A549 (cell line): ENCODE measurements at regions not wholly inside any gene's neighbourhood (a gene's known extent, or its start where the extent isn't known, plus 50 kb on each side); places are given as distances from the start of the nearest gene placed in this dataset.
A peak's percentile ranks its signal among the peaks of the same experiment; 100 is the strongest.
"Not testable (repeated sequence)": the region's sequence is repeated elsewhere in the genome, so short reads cannot be mapped to it uniquely, and the experiment has no call there.

Source experiments
- ATAC-seq, 2 experiments: fragments of 200-7000 bp in 1 of 2; fragments of >200 bp in 1 of 2; cut with Nextera tagmentation in 1 of 2; cut with Tn5 transposase in 1 of 2; 3 replicates each; pipeline versions ENCODE4 v1.8.0 to v1.9.1; 2018 to 2020; ENCODE audit warnings: mild to moderate bottlenecking in 1 of 2, moderate library complexity in 1 of 2
- CTCF ChIA-PET: fragments of 300-600 bp; sonication (Branson Sonifier 250); formaldehyde crosslinking; extraction: SDS; loops from one replicate; lab custom pipeline; 2021; ENCODE audit warnings: antibody characterized with exemption, inconsistent platforms; lab: Yijun Ruan, JAX
- POLR2A ChIA-PET: fragments of 350-600 bp; formaldehyde crosslinking; extraction: SDS; loops from one replicate; lab custom pipeline; 2021; ENCODE audit warnings: antibody characterized with exemption, inconsistent platforms; lab: Yijun Ruan, JAX
- DNase-seq, 2 experiments: peaks; one replicate each; pipeline versions ENCODE4 v3.0.0 to v3.0.0-alpha.2; 2011 to 2016; ENCODE audit warnings: low read depth in 1 of 2, low spot score in 1 of 2
- FAIRE-seq: peaks from 2 replicates; lab custom pipeline; 2011; peaks lifted over from hg19 to GRCh38; lab: Jason Lieb, UNC
- H3K27ac ChIP-seq, 2 experiments: fragments of >200 bp; sonication (Bioruptor Twin); formaldehyde crosslinking; 3 replicates each; pipeline ENCODE4 v1.5.1; 2016 to 2017
- H3K4me1 ChIP-seq: fragments of >200 bp; sonication (Bioruptor Twin); formaldehyde crosslinking; 3 replicates; pipeline ENCODE4 v1.6.1; 2016
- H3K4me2 ChIP-seq: fragments of >200 bp; sonication (Bioruptor Twin); formaldehyde crosslinking; 3 replicates; pipeline ENCODE4 v1.6.1; 2016
- H3K4me3 ChIP-seq: fragments of >200 bp; sonication (Bioruptor Twin); formaldehyde crosslinking; 3 replicates; pipeline ENCODE4 v1.5.1; 2016
- H3K9me3 ChIP-seq: fragments of >200 bp; sonication (Bioruptor Twin); formaldehyde crosslinking; 3 replicates; pipeline ENCODE4 v1.6.1; 2016
- CEBPB ChIP-seq, 2 experiments: fragments of >200 bp in 1 of 2; sonication (Bioruptor Twin) in 1 of 2; formaldehyde crosslinking in 1 of 2; IDR thresholded peaks; 2 replicates each; pipeline ENCODE4 v1.6.1; 2012 to 2016
- CTCF ChIP-seq: fragments of >200 bp; sonication (Bioruptor Twin); formaldehyde crosslinking; IDR thresholded peaks from 3 replicates; pipeline ENCODE4 v1.5.1; 2016
- RAD21 ChIP-seq, 2 experiments: fragments of >200 bp in 1 of 2; sonication (Bioruptor Twin) in 1 of 2; formaldehyde crosslinking in 1 of 2; IDR thresholded peaks in 1 of 2; conservative IDR thresholded peaks in 1 of 2; 2 replicates in 1 of 2; 3 replicates in 1 of 2; pipeline ENCODE4 v1.6.1; 2012 to 2018; ENCODE audit warnings: inconsistent platforms in 1 of 2
- SMC3 ChIP-seq: fragments of >200 bp; sonication (Bioruptor Twin); formaldehyde crosslinking; IDR thresholded peaks from 3 replicates; pipeline ENCODE4 v1.6.1; 2018; ENCODE audit warnings: inconsistent platforms
- WGBS: methylation state at CpG from one replicate; pipeline ENCODE4 v1.1.6; 2017; ENCODE audit errors: missing lambda C conversion rate; 5-methylcytosine and 5-hydroxymethylcytosine counted together

DNA sequence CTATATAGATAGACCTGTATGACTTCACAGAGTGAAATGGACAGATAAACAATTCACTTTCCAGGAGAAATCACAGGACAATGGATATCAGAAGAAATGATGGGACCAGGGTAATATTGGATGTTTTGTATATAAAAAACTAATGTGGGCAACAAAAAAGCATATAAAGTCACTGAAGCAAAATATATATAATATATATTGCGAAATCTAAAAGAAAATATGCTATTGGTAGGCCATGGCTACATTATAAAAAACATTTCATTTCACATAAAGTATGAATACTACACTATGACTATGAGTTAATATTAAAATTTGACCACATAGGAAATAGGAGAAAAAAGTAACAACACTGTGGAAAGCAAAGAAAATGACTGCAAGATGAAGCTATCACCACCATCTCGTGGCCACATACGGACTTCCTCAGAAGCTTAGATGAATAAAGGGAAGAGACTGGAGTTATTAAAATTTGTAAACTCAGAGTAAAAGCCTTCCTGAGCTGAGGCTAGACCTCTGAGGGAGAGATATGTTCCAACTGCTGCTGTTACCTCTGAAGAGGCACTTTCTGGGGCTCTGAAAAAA lies 115.8 kb downstream of the SYT15B start:
- H3K27ac ChIP-seq, POLR2A ChIA-PET, H3K4me1 ChIP-seq, DNase-seq, H3K9me3 ChIP-seq, H3K4me3 ChIP-seq, H3K4me2 ChIP-seq, FAIRE-seq: not testable (repeated sequence)
- CTCF ChIA-PET = interaction anchor here (0.6 kb wide), 1 partner anchor 1094 kb away, joined by 3 read pairs; no protein-coding TSS in a partner anchor
- ATAC-seq = peak in 1 of 2 experiments; percentile 38; a peak in 3 of 6 replicates
- peak in 1 of 2 experiments; percentile 48; a peak in 1 of 4 replicates for TF ChIP-seq CEBPB (IDR thresholded peaks at IDR 0.05)
- WGBS = 66% methylated on average over 3 of the region's 3 CpGs

GRCh38 chr10:47646686-47647273 lies 116.6 kb downstream of the SYT15B start:
- POLR2A ChIA-PET, H3K4me1 ChIP-seq, FAIRE-seq, CTCF ChIA-PET, H3K4me3 ChIP-seq, H3K27ac ChIP-seq, H3K9me3 ChIP-seq: not testable (repeated sequence)
- peak overlapping the region; percentile 16; the same call in 1 of the 3 replicates for H3K4me2 ChIP-seq
- ATAC-seq = peak; percentile 39 to 68; a peak in 3 of 6 replicates
- WGBS = 2% methylated on average over 2 of the region's 2 CpGs
- DNase-seq = peak in 1 of 2 experiments; percentile 65
- TF ChIP-seq RAD21 (conservative IDR thresholded peaks at IDR 0.05 in 1 of 2, IDR thresholded peaks at IDR 0.05 in 1 of 2) (peak; percentile 54 to 57; a peak in 3 of 5 replicates), CTCF (peak; percentile 60), SMC3 (peak; percentile 55; the same call in 2 of the 3 replicates)

DNA sequence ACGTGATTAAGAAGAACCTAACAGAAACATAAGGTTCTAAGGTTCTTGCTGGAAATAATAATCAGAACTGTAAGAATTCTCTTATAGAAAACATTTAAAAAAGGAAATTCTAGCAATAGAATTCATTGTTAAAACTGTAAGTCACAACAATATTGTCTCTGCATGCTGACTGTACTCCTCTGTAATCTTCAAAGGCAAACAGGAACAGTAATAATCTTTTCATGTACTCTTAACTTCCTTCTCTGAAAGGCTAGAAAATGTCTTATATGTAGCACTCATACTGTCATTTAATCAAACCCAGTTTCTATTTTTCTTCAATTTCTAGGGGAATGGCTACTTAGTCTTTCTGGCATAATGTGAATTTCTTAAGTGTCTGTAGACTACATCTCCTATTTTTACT lies 103.5 kb upstream of the AGAP9 start:
- FAIRE-seq, H3K4me1 ChIP-seq, H3K4me2 ChIP-seq, H3K4me3 ChIP-seq, CTCF ChIA-PET, DNase-seq, POLR2A ChIA-PET, ATAC-seq, H3K9me3 ChIP-seq, H3K27ac ChIP-seq: not testable (repeated sequence)
- WGBS = 88% methylated on average over 1 of the region's 1 CpG

GRCh38 chr10:47622719-47623118 lies 99.3 kb upstream of the AGAP9 start:
- CTCF ChIA-PET, FAIRE-seq, ATAC-seq, H3K9me3 ChIP-seq, H3K4me2 ChIP-seq, H3K4me3 ChIP-seq, H3K4me1 ChIP-seq, DNase-seq, POLR2A ChIA-PET, H3K27ac ChIP-seq: not testable (repeated sequence)
- 94% methylated on average over 2 of the region's 2 CpGs for WGBS

GRCh38 chr10:47619300-47620012 lies 96.0 kb upstream of the AGAP9 start:
- FAIRE-seq, H3K4me3 ChIP-seq, H3K27ac ChIP-seq, POLR2A ChIA-PET, CTCF ChIA-PET, H3K4me1 ChIP-seq, H3K9me3 ChIP-seq, H3K4me2 ChIP-seq: not testable (repeated sequence)
- DNase-seq = peak in 1 of 2 experiments; percentile 38
- ATAC-seq = peak; percentile 74 to 82; a peak in 5 of 6 replicates
- TF ChIP-seq RAD21 (conservative IDR thresholded peaks at IDR 0.05 in 1 of 2, IDR thresholded peaks at IDR 0.05 in 1 of 2) = peak in 1 of 2 experiments; percentile 18; a peak in 2 of 5 replicates
- 44% methylated on average over 3 of the region's 3 CpGs for WGBS

GRCh38 chr10:47609311-47609710 lies 85.9 kb upstream of the AGAP9 start:
- FAIRE-seq, H3K4me1 ChIP-seq, H3K27ac ChIP-seq, H3K9me3 ChIP-seq, ATAC-seq, CTCF ChIA-PET, DNase-seq, H3K4me3 ChIP-seq, POLR2A ChIA-PET, H3K4me2 ChIP-seq: not testable (repeated sequence)
- 50% methylated on average over 1 of the region's 3 CpGs for WGBS

DNA sequence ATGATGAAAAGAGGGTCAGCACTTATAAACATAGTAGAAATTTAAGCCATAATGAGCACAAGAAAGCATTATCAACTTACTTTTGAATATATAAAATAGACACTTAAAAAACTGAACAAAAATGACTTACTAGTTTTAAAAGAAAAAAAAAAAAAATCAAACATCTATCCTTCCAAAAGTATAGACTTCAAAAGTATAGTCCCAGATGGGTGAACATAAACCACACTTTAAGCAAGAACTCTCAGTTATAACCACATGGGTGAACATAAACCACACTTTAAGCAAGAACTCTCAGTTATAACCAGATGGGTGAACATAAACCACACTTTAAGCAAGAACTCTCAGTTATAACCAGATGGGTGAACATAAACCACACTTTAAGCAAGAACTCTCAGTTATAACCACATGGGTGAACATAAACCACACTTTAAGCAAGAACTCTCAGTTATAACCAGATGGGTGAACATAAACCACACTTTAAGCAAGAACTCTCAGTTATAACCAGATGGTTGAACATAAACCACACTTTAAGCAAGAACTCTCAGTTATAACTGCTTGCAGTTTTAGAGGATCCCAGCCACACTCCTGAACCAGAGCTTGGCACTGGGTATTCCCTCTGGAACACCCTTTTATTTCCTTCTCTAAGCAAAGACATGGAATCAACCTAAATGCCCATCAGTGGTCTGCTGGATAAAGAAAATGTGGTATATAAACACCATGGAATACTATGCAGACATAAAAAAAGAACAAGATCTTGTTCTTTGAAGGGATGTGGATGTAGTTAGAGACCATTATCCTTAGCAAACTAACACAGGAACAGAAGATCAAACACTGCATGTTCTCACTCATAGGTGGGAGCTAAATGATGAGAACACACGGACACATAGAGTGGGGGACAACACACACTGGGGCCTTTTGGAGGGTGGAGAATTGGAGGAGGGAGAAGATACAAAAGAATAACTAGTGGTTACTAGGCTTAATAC lies 82.6 kb upstream of the AGAP9 start:
- CTCF ChIA-PET, H3K4me2 ChIP-seq, FAIRE-seq, ATAC-seq, DNase-seq, POLR2A ChIA-PET, H3K4me1 ChIP-seq, H3K9me3 ChIP-seq, H3K4me3 ChIP-seq, H3K27ac ChIP-seq: not testable (repeated sequence)
- 40% methylated on average over 1 of the region's 1 CpG for WGBS

DNA sequence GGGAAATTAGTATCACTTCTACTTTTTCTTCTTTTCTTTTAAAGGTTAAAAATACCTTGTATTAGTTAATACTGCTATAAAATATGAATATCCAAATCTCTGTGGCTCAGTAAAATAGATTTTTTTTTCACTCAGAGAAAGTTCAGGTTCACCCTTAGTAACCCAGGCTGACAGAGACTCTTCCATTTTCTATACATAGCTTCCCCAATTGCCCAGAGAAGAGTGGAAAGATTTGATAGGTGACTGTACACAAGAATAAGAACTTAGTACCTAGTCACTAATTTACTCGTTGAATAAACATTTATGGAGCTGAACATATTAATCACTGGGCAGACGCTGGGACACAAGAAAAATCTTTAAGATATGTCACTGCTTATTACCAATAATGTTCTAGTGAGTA lies 77.2 kb upstream of the AGAP9 start:
- CTCF ChIA-PET, DNase-seq, H3K4me2 ChIP-seq, H3K9me3 ChIP-seq, H3K4me3 ChIP-seq, FAIRE-seq, ATAC-seq, H3K27ac ChIP-seq, POLR2A ChIA-PET, H3K4me1 ChIP-seq: not testable (repeated sequence)
- 22% methylated on average over 2 of the region's 2 CpGs for WGBS
